NB4 (cell line): ENCODE measurements at regions not wholly inside any gene's neighbourhood (a gene's known extent, or its start where the extent isn't known, plus 50 kb on each side); places are given as distances from the start of the nearest gene placed in this dataset.

Source experiments
- MAX ChIP-seq: IDR thresholded peaks from 2 replicates; pipeline ENCODE4 v1.6.1; 2011; ENCODE audit warnings: low read depth, low read length
- POLR2A ChIP-seq: IDR thresholded peaks from 2 replicates; pipeline ENCODE4 v1.6.1; 2011; ENCODE audit warnings: mild to moderate bottlenecking; ENCODE audit not compliant: insufficient read length; ENCODE audit errors: extremely low read depth

- TF ChIP-seq POLR2A, result no peak
- TF ChIP-seq MAX, result no peak
These were observed 338.6 kb downstream of the TMEM114 start for GRCh38 chr16:8251727-8252126.
